Stomach smooth muscle (tissue), 2 donors: ENCODE measurements at regions not wholly inside any gene's neighbourhood (a gene's known extent, or its start where the extent isn't known, plus 50 kb on each side); places are given as distances from the start of the nearest gene placed in this dataset.

Experiments
- H3K27ac ChIP-seq: one replicate; pipeline ENCODE4 v1.7.0; 2013; ENCODE audit warnings: mild to moderate bottlenecking, low read length, inconsistent platforms
- H3K27me3 ChIP-seq, 2 donors: one replicate each; pipeline ENCODE4 v1.7.0; 2013; ENCODE audit warnings: low read length in 2 of 2; ENCODE audit not compliant: insufficient read depth in 2 of 2, control insufficient read depth in 1 of 2
- H3K36me3 ChIP-seq, 2 donors: one replicate each; pipeline ENCODE4 v1.7.0; 2013; ENCODE audit warnings: low read length in 2 of 2; ENCODE audit not compliant: control insufficient read depth in 2 of 2, insufficient read depth in 2 of 2
- H3K4me1 ChIP-seq: one replicate; pipeline ENCODE4 v1.7.0; 2013; ENCODE audit warnings: low read length; ENCODE audit not compliant: control insufficient read depth, insufficient read depth
- H3K4me3 ChIP-seq, 2 donors: one replicate each; pipeline ENCODE4 v1.7.0; 2013; ENCODE audit warnings: low read length in 2 of 2
- H3K9ac ChIP-seq, 2 donors: one replicate each; pipeline ENCODE4 v1.7.0; 2013; ENCODE audit warnings: low read length in 2 of 2, mild to moderate bottlenecking in 1 of 2
- H3K9me3 ChIP-seq, 2 donors: one replicate each; pipeline ENCODE4 v1.7.0; 2013; ENCODE audit warnings: low read length in 2 of 2; ENCODE audit not compliant: control insufficient read depth in 2 of 2
- donor health status: healthy.
- donor health status: Pancreatic carcinoma.

DNA sequence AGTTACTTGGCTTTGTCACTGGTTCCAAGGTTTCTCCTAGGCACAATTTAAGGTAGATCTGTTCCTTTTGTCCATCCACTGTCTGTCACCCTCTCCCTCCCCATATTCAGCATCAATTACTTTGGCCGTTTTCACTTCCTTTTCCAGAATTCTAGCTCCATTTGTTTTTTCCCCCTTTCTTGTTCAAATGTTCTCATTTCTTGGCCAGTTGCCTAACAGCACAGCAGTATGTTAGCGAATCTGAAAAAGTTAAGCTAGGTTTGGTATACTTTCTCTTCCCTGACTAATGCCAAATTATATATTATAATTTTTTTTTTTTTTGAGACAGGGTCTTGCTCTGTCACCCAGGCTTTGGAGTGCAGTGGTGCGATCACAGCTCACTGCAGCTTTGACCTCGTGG is 409.1 kb upstream of the TEX13C start:
- Histone ChIP-seq H3K4me3 (no peak overlapping the region), H3K27me3 (no peaks in the 10 kb centered on the region), H3K9me3 (no peaks in the 10 kb centered on the region), H3K4me1 (no peaks in the 10 kb centered on the region), H3K36me3 (no peaks in the 10 kb centered on the region), H3K27ac (no peak overlapping the region), H3K9ac (no peak overlapping the region)

DNA sequence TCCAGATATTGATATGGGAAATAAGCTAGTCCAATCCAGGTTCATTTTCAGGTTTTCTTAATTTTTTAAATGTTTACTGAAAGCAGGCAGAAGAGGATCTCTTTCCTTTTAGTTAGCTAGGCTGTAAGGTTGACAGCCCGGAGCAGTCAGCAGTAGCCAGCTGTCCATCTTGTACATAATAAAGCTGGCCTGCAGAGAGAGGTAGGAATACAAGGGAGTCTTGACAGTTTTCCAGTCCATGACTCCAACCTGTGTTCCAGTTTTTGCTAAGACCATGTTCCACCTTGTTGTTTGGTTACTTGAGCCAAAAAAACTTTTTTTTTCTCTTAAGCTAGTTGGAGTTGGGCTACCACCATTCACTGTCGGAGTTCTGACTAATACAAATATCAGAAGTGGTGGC is 402.7 kb upstream of the TEX13C start:
- no peaks in the 10 kb centered on the region for H3K9me3 ChIP-seq
- no peaks in the 10 kb centered on the region for H3K36me3 ChIP-seq
- no peak overlapping the region for H3K27ac ChIP-seq
- no peak overlapping the region for H3K4me3 ChIP-seq
- H3K27me3 ChIP-seq = no peaks in the 10 kb centered on the region
- H3K9ac ChIP-seq = no peak overlapping the region
- no peaks in the 10 kb centered on the region for H3K4me1 ChIP-seq

DNA sequence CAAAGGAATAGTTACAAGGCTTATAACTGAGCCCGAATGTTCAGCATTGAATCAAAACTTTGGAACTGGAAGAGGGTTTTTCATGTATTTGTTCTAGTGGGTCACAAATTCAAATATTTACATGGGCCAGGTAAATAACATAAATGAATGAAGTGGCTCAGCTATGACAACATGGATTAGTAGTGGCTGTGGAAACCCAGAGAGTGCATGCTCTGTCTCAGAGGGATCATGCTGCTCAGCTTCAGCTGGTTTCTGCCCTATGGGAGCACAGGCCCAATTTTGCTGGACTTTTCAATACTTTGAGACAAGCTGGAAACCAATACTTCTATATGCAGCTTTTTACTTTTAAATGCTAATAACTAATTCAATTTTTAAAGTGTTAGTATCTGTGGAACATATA is 394.0 kb upstream of the TEX13C start:
- no peaks in the 10 kb centered on the region for H3K4me1 ChIP-seq
- no peaks in the 10 kb centered on the region for H3K27me3 ChIP-seq
- no peaks in the 10 kb centered on the region for H3K36me3 ChIP-seq
- no peak overlapping the region for H3K9ac ChIP-seq
- H3K9me3 ChIP-seq = no peaks in the 10 kb centered on the region
- H3K27ac ChIP-seq = no peak overlapping the region
- no peak overlapping the region for H3K4me3 ChIP-seq

DNA sequence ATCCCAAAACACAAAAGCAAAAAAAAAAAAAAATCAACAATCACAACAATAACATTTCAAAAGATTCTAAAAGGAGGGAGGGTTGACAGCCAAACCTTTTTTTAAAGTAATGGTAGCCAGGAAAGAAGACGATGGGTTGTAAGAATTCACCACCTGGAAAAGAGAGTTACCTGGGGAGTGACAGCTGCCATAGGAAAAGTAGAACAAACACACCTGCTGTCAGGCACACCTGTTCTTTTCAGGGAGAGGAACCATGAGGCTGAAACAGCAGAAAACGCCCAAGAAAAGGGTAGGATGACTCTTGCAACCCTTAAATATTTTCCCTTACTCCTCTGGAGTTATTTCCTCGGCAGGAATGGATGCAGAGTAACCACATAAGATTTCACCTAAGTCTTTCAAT is 388.4 kb upstream of the TEX13C start:
- H3K4me3 ChIP-seq = no peak overlapping the region
- no peak overlapping the region for H3K9ac ChIP-seq
- H3K4me1 ChIP-seq = no peaks in the 10 kb centered on the region
- H3K27me3 ChIP-seq = no peaks in the 10 kb centered on the region
- H3K9me3 ChIP-seq = no peaks in the 10 kb centered on the region
- no peaks in the 10 kb centered on the region for H3K36me3 ChIP-seq
- no peak overlapping the region for H3K27ac ChIP-seq

DNA sequence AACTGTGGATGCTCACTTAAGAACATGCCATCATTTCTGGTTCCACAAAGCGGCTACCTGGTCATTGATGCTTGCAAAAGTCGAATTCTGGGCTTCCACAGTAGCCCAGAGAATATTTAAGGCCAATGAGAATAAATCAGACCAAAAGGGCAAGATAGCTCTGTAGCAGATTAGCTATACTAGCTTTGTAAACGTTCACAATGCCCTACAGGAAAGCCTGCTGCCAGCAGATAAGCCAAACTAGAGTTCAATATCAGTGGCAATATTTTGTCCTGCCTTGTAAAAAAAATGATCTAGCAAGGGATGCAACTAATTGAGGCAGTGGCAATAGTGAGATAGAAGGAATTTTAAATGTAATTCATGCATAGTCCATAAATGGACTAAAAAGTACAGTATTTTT is 387.7 kb upstream of the TEX13C start:
- H3K27me3 ChIP-seq = no peaks in the 10 kb centered on the region
- H3K27ac ChIP-seq = no peak overlapping the region
- H3K9ac ChIP-seq = no peak overlapping the region
- no peaks in the 10 kb centered on the region for H3K36me3 ChIP-seq
- H3K4me3 ChIP-seq = no peak overlapping the region
- H3K9me3 ChIP-seq = no peaks in the 10 kb centered on the region
- no peaks in the 10 kb centered on the region for H3K4me1 ChIP-seq

DNA sequence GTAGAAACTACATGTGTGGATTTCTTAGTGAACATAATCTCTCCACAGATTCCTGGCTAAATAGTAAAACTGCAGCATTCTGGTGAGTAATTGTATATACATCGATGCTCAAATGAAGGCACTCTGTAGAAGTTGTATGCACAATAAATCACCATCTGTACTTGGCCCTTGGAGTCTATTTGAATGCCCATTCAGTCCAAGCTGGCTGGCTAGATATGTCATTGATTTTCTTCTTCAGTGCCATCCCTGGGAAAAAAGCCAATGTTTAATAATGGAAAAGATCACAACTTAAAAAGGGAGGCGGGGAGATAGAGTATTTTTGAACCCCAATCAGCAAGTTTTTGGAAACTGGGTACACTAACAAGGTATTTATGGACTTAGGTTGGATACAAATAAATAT is 381.0 kb upstream of the TEX13C start:
- no peak overlapping the region for H3K9ac ChIP-seq
- H3K36me3 ChIP-seq = no peaks in the 10 kb centered on the region
- H3K27ac ChIP-seq = no peak overlapping the region
- no peaks in the 10 kb centered on the region for H3K9me3 ChIP-seq
- no peak overlapping the region for H3K4me3 ChIP-seq
- no peaks in the 10 kb centered on the region for H3K4me1 ChIP-seq
- no peaks in the 10 kb centered on the region for H3K27me3 ChIP-seq

DNA sequence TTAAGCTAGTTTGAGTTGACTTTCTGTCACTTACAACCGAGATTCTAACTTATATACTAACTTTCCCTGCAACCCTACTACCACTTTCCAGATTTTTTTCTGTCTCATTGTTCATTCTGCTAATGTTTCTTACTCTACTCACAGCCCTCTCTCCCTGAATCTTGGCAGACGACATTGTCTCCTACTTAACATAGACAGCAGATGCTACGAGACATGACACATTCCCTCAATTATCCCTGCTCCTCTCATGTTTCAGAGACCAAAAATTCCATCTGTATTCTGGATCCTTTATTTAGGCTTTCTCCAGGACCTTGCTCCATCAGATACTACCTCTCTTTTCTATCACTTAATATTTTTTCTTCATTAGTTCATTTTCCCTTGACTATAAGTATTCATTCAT is 379.1 kb upstream of the TEX13C start:
- Histone ChIP-seq H3K27me3 (no peaks in the 10 kb centered on the region), H3K9me3 (no peaks in the 10 kb centered on the region), H3K4me3 (no peak overlapping the region), H3K4me1 (no peaks in the 10 kb centered on the region), H3K9ac (no peak overlapping the region), H3K27ac (no peak overlapping the region), H3K36me3 (no peaks in the 10 kb centered on the region)

DNA sequence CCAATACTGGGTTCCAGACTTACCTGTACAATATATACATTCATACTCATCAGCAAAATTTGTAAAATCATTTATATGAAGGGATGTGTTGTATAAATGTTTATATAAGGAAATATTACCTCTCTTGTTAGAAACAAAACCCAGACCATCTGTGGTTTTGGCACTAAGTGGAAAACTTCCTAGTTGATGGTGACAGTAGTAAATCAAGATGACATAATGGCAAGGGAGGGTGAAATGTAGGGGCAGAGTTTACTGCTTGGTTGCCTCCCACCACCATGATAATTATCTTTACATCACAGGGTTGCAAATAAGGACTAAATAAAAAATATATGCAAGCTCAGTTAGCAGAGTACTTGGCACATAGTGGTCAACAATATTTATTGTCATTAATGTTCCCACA is 365.3 kb upstream of the TEX13C start:
- no peaks in the 10 kb centered on the region for H3K9me3 ChIP-seq
- H3K27ac ChIP-seq = no peak overlapping the region
- H3K4me3 ChIP-seq = no peak overlapping the region
- no peak overlapping the region for H3K9ac ChIP-seq
- no peaks in the 10 kb centered on the region for H3K36me3 ChIP-seq
- H3K27me3 ChIP-seq = no peaks in the 10 kb centered on the region
- H3K4me1 ChIP-seq = no peaks in the 10 kb centered on the region

DNA sequence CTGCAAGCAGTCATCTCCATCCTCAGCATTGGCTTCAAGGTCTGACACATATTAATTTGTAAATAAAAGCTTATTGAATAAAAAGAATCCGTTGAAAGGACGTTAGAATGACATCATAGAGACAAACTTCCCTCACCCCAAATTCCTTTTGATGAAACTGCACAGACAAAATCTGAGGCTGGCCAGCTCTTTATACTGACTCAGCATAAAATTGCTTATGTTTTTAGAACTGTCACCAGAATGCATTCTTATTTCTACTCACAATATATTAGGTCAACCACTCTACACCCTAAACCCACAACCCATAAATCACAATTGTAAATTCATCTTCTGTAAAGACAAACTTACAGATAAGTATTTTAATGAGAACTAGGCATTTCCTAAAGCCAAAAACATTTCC is 359.2 kb upstream of the TEX13C start:
- no peak overlapping the region for H3K4me3 ChIP-seq
- H3K9ac ChIP-seq = no peak overlapping the region

DNA sequence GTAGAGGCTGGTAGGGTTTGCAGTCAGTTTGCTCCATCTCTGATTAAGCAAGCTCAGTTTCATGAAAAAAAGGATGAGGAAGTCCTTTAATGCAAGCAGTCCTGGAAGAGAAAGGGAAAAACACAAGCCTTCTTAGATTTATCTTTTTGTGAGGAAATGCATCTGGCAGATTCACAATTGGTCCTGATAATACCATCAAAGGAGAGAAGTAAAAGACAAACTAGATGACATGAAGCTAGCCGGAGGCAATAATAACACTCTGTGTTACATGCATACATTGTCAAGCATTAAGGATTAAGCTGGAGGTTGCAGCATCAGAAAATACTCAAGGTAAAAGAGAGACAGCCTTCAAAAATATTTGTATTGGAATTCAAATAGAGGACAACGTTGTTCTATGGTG is 356.0 kb upstream of the TEX13C start, which contains the start of gene TENM1:
TSS of gene TENM1 (minus strand) at position 101 of the 400 bp plus-strand sequence.
- H3K36me3 ChIP-seq = no peaks in the 10 kb centered on the region
- no peak within 1 kb of the TSS for H3K9ac ChIP-seq
- no peaks in the 10 kb centered on the region for H3K4me1 ChIP-seq
- H3K27ac ChIP-seq = no peak within 1 kb of the TSS
- H3K9me3 ChIP-seq = no peaks in the 10 kb centered on the region
- H3K27me3 ChIP-seq = no peaks in the 10 kb centered on the region
- H3K4me3 ChIP-seq = no peak within 1 kb of the TSS

More for the DNA sequence above, 359.2 kb upstream of the TEX13C start:
- Histone ChIP-seq H3K27me3 (no peaks in the 10 kb centered on the region), H3K36me3 (no peaks in the 10 kb centered on the region), H3K9me3 (no peaks in the 10 kb centered on the region), H3K4me1 (no peaks in the 10 kb centered on the region), H3K27ac (no peak overlapping the region)

DNA sequence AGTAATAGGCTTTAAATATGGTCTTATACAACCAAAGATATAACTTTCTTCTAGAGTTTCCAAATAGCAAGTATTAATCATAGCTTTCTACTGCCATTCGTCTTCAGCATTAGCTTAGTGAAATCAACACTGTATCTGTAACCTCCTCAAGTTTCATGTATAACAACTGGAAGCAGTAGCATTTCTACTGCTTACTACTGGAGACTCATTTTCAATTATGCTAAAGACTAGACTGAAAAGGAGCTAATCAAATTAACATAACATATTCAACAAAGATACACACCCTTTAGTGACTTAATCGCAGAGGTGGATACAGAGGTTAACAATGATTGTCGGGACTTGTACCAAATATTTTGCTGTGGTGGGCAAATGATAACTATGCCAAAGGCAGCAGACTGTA is 344.2 kb upstream of the TEX13C start:
- no peaks in the 10 kb centered on the region for H3K4me1 ChIP-seq
- no peaks in the 10 kb centered on the region for H3K36me3 ChIP-seq
- no peaks in the 10 kb centered on the region for H3K27me3 ChIP-seq
- H3K27ac ChIP-seq = no peak overlapping the region
- H3K4me3 ChIP-seq = no peak overlapping the region
- H3K9ac ChIP-seq = no peak overlapping the region
- no peaks in the 10 kb centered on the region for H3K9me3 ChIP-seq

DNA sequence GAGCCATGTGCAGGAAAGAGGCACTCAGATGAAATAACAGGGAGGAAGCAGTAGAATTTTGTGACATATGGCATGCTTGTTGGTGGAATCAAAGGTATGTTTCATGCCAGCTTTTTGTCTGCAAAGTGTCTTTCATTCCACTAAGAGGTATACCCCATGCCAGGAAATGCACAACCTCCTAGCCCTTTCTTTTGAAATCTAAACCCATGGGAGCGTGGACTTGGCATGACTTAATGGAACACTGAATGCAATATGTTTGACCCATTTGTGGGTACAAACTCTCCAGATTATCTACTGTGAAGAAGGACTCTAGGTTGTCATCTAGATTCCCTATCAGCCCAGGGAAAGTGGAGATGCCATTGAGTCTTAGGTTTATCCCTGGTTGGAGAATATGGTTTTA is 338.3 kb upstream of the TEX13C start:
- Histone ChIP-seq H3K9ac (no peak overlapping the region), H3K27ac (no peak overlapping the region), H3K9me3 (no peaks in the 10 kb centered on the region), H3K36me3 (no peaks in the 10 kb centered on the region), H3K4me3 (no peak overlapping the region), H3K4me1 (no peaks in the 10 kb centered on the region), H3K27me3 (no peaks in the 10 kb centered on the region)
